GM23248 (cell line): ENCODE measurements at regions not wholly inside any gene's neighbourhood (a gene's known extent, or its start where the extent isn't known, plus 50 kb on each side); places are given as distances from the start of the nearest gene placed in this dataset.

Source experiments
- DNase-seq: peaks from one replicate; pipeline ENCODE4 v3.0.0-alpha.2; 2015
- H2AFZ ChIP-seq: fragments of 200-600 bp; sonication (generic); 2 replicates; pipeline ENCODE4 v1.6.1; 2016; ENCODE audit warnings: antibody characterized with exemption
- H3F3A ChIP-seq: fragments of 200-600 bp; sonication (generic); 2 replicates; pipeline ENCODE4 v1.6.1; 2016; ENCODE audit warnings: mild to moderate bottlenecking, antibody characterized with exemption, mixed run types; ENCODE audit not compliant: insufficient read depth
- H3K27ac ChIP-seq: fragments of 200-600 bp; sonication (generic); 2 replicates; pipeline ENCODE4 v1.5.1; 2016; ENCODE audit warnings: mild to moderate bottlenecking
- H3K27me3 ChIP-seq: fragments of 200-600 bp; sonication (generic); replicated peaks from 2 replicates; pipeline ENCODE4 v1.6.1; 2016; ENCODE audit warnings: mild to moderate bottlenecking; ENCODE audit not compliant: insufficient read depth
- H3K36me3 ChIP-seq: fragments of 200-600 bp; sonication (generic); 2 replicates; pipeline ENCODE4 v1.6.1; 2016; ENCODE audit warnings: low read depth, mild to moderate bottlenecking
- H3K4me1 ChIP-seq: fragments of 200-600 bp; sonication (generic); 2 replicates; pipeline ENCODE4 v1.6.1; 2016; ENCODE audit warnings: mild to moderate bottlenecking; ENCODE audit not compliant: insufficient read depth
- H3K4me2 ChIP-seq: fragments of 200-600 bp; sonication (generic); one replicate; pipeline ENCODE4 v1.6.1; 2016; ENCODE audit warnings: mild to moderate bottlenecking; ENCODE audit not compliant: unreplicated experiment
- H3K4me3 ChIP-seq: fragments of 200-600 bp; sonication (generic); 2 replicates; pipeline ENCODE4 v1.5.1; 2016; ENCODE audit warnings: mild to moderate bottlenecking
- H3K79me2 ChIP-seq: fragments of 200-600 bp; sonication (generic); 2 replicates; pipeline ENCODE4 v1.6.1; 2016; ENCODE audit warnings: mild to moderate bottlenecking; ENCODE audit not compliant: insufficient read depth
- H3K9ac ChIP-seq: fragments of 200-600 bp; sonication (generic); 2 replicates; pipeline ENCODE4 v1.6.1; 2016; ENCODE audit warnings: mild to moderate bottlenecking
- H3K9me2 ChIP-seq: fragments of 200-600 bp; sonication (generic); 2 replicates; pipeline ENCODE4 v1.6.1; 2016; ENCODE audit warnings: mixed run types, mild to moderate bottlenecking, moderate library complexity; ENCODE audit not compliant: insufficient read depth
- H3K9me3 ChIP-seq: fragments of 200-600 bp; sonication (generic); one replicate; pipeline ENCODE4 v1.6.1; 2017; ENCODE audit warnings: low read depth
- H4K20me1 ChIP-seq: fragments of 200-600 bp; sonication (generic); 2 replicates; pipeline ENCODE4 v1.6.0; 2016; ENCODE audit not compliant: insufficient read depth
- EZH2 ChIP-seq: fragments of 200-600 bp; sonication (generic); IDR thresholded peaks from 2 replicates; pipeline ENCODE4 v1.6.1; 2018; ENCODE audit warnings: antibody characterized with exemption, mild to moderate bottlenecking; ENCODE audit not compliant: insufficient read depth, poor library complexity, severe bottlenecking
- EZH2phosphoT487 ChIP-seq: fragments of 200-600 bp; sonication (generic); IDR thresholded peaks from 2 replicates; pipeline ENCODE4 v1.6.1; 2018; ENCODE audit warnings: antibody characterized with exemption, moderate library complexity, mild to moderate bottlenecking, low read depth; ENCODE audit not compliant: insufficient read depth
- WGBS, 2 experiments: methylation state at CpG; one replicate each; pipeline ENCODE4 v1.1.6; 2015 to 2017; ENCODE audit warnings: low lambda C conversion rate in 2 of 2, low coverage in 1 of 2; ENCODE audit errors: missing lambda C conversion rate in 2 of 2; 5-methylcytosine and 5-hydroxymethylcytosine counted together
- in situ Hi-C: fragments of 300-500 bp; cut with MboI; formaldehyde crosslinking; loops from 2 replicates; pipeline ENCODE4 v1.15.0; 2020

DNA sequence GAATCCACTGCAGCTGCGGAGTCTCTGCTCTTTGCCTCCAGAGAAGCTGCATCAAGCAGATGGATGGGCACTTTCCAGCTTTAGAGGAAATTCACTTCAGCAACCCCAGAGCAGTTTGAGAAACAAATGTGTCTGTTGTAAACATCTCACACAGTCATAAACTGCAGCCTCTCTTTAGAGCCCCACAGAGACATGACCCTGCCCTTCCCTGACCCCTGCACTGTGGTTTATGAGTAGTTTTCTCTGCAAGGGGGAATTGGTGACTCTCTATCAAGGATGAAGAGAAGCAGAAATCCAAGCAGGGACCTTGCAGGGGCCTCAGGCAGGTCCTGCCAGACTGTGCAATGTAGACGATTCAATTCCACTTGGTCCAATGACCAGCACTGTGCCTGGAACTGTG, 160.2 kb downstream of the SH2D4B start:
- Histone ChIP-seq H2AFZ (no peak overlapping the region), H3F3A (no peaks in the 10 kb centered on the region), H4K20me1 (no peaks in the 10 kb centered on the region), H3K9me2 (no peaks in the 10 kb centered on the region), H3K4me3 (no peak overlapping the region), H3K27ac (no peak overlapping the region), H3K9ac (no peak overlapping the region), H3K4me1 (no peaks in the 10 kb centered on the region), H3K36me3 (no peaks in the 10 kb centered on the region), H3K9me3 (no peaks in the 10 kb centered on the region), H3K4me2 (no peak overlapping the region), H3K79me2 (no peaks in the 10 kb centered on the region), H3K27me3 (no peaks in the 10 kb centered on the region)
- in situ Hi-C loops = no loop called here
- DNase-seq = no peak
- 19 to 27% methylated on average over 2 of the region's 2 CpGs for WGBS, 2 experiments
- TF ChIP-seq EZH2 (no peak), EZH2phosphoT487 (no peak)

DNA sequence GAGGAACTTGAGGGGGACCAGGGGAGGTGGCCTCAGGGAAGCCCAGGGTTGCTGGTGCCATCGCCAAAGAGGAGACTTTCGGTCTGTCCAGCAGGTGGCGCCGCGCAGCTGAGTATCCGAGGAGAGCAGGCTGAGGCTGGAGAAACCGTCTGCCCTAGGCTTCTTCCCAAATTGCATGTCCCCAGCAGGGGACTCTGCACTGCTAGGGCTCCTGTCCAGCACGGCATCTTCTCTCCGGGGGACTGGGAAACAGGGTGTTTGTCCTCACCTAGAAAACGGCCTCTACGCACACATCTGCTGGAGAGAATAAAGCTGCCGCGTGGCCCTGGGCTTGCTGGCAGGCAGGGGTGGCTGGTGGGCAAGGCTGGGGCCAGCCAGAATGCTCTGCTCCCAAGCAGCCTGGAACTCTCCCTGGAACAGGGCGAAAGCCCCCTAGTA, 161.9 kb downstream of the SH2D4B start:
- Histone ChIP-seq H4K20me1 (no peaks in the 10 kb centered on the region), H3K27ac (no peak overlapping the region), H3F3A (no peaks in the 10 kb centered on the region), H3K9me3 (no peaks in the 10 kb centered on the region), H3K4me1 (no peaks in the 10 kb centered on the region), H3K36me3 (no peaks in the 10 kb centered on the region), H3K79me2 (no peaks in the 10 kb centered on the region), H3K27me3 (no peaks in the 10 kb centered on the region), H3K9ac (no peak overlapping the region), H3K4me2 (no peak overlapping the region), H3K4me3 (no peak overlapping the region), H3K9me2 (no peaks in the 10 kb centered on the region), H2AFZ (no peak overlapping the region)
- WGBS, 2 experiments = 5 to 6% methylated on average over 14 of the region's 14 CpGs
- in situ Hi-C loops = no loop called here
- DNase-seq = peak; percentile 78
- TF ChIP-seq EZH2phosphoT487 = no peak
- TF ChIP-seq EZH2 = no peak

DNA sequence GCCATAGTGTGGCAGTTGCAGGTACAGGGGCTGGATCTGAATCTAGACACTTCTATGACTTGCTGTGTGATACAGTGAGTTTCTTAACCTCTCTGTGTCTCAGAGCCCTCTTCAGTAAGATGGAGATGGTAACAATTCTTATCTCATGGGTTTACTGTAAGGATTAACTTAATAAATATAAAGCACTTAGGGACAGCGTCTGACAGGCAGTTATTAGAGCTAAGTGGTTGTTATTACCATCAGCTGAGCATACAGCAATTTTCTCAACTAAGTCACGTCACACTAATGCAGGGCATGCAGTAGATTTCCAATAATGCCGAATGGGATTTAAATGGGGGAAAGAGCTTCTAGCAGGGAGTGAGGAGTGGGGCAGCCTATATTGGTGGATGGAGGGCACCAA, 162.6 kb downstream of the SH2D4B start:
- H3K36me3 ChIP-seq = no peaks in the 10 kb centered on the region
- H3K4me3 ChIP-seq = no peak overlapping the region
- no peaks in the 10 kb centered on the region for H3F3A ChIP-seq
- no peak overlapping the region for H2AFZ ChIP-seq
- no peak for DNase-seq
- H3K9me2 ChIP-seq = no peaks in the 10 kb centered on the region
- H3K79me2 ChIP-seq = no peaks in the 10 kb centered on the region
- H3K4me2 ChIP-seq = no peak overlapping the region
- in situ Hi-C loops = no loop called here
- no peak for TF ChIP-seq EZH2phosphoT487
- TF ChIP-seq EZH2 = no peak
- WGBS, 2 experiments = 37 to 38% methylated on average over 3 of the region's 3 CpGs
- no peak overlapping the region for H3K9ac ChIP-seq
- H4K20me1 ChIP-seq = no peaks in the 10 kb centered on the region
- no peaks in the 10 kb centered on the region for H3K4me1 ChIP-seq
- H3K27ac ChIP-seq = no peak overlapping the region
- H3K27me3 ChIP-seq = no peaks in the 10 kb centered on the region
- no peaks in the 10 kb centered on the region for H3K9me3 ChIP-seq

DNA sequence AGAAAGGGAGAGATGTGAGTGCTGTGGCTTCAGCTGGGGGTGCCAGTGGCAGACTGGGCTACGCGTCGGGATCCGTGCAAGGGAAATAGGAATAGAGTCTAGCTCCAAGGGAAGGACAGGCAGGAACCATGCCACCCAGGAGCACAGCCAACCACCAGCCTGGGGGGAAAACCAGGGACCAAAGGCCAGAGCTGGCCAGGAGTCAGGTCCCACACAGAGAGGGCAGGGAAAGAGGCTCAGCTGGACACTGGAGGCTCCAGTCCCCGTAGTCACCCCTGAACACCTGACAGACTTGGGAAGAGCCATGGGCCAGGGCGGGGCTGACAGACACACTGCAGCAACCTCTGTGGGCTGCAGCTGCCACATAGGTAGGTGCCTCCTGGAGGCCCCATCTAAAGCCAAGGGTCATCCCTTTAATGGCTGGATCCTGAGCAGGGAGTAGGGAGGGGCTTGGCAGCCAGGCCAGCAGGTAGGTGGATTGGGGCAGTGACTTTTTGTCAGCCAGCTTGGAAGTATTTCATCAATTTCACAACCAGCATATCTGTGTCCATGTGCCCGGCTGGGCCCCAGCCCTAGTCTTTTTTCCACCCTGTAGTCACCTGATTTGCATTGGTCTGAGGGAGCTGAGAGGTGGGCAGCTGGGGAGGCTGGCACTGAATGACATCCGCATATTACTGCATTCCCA, 163.2 kb downstream of the SH2D4B start:
- no peak overlapping the region for H3K9ac ChIP-seq
- H3K36me3 ChIP-seq = no peaks in the 10 kb centered on the region
- H3K9me2 ChIP-seq = no peaks in the 10 kb centered on the region
- H3F3A ChIP-seq = no peaks in the 10 kb centered on the region
- in situ Hi-C loops = no loop called here
- no peaks in the 10 kb centered on the region for H3K79me2 ChIP-seq
- no peak overlapping the region for H3K27ac ChIP-seq
- no peak overlapping the region for H2AFZ ChIP-seq
- H4K20me1 ChIP-seq = no peaks in the 10 kb centered on the region
- no peak overlapping the region for H3K4me3 ChIP-seq
- 41 to 44% methylated on average over 8 of the region's 8 CpGs for WGBS, 2 experiments
- H3K27me3 ChIP-seq = no peaks in the 10 kb centered on the region
- TF ChIP-seq EZH2 (no peak), EZH2phosphoT487 (no peak)
- no peak for DNase-seq
- no peaks in the 10 kb centered on the region for H3K4me1 ChIP-seq
- H3K4me2 ChIP-seq = no peak overlapping the region
- H3K9me3 ChIP-seq = no peaks in the 10 kb centered on the region
